OCI-LY7 (cell line): ENCODE measurements at regions not wholly inside any gene's neighbourhood (a gene's known extent, or its start where the extent isn't known, plus 50 kb on each side); places are given as distances from the start of the nearest gene placed in this dataset.

ENCODE experiments used
- EZH2phosphoT487 ChIP-seq: fragments of 200-600 bp; sonication (generic); IDR thresholded peaks from 2 replicates; pipeline ENCODE4 v1.6.1; 2018; ENCODE audit warnings: low read depth, borderline replicate concordance, mild to moderate bottlenecking, mixed run types, antibody characterized with exemption, low read length, moderate library complexity, mixed read lengths
- TF ChIP-seq, protein P1 (sequence below): fragments of 200-600 bp; sonication (generic); conservative IDR thresholded peaks from 2 replicates; pipeline ENCODE4 v1.5.1; 2014; ENCODE audit warnings: mild to moderate bottlenecking, antibody characterized with exemption, low read length, moderate library complexity, mixed read lengths

DNA sequence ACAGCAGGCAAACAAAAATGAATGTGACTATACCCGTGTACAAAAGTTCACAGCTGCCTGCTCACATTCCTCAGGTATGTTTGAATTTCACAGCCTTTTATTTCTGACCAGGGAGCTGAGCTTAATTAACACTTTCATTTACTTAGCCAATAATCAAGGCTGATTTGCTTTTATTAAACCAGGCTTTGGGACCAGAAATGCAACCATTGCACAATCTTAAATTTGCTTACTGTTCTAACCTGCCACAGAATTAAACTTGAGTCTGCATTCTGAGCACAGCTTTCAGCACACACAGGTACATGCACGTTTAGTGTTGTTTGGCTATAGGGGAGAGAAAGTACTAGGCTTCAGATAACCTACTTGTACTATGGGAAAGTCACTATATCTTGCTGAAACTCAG lies 372.4 kb upstream of the ATP5MC3 start:
- TF ChIP-seq, protein P1, sequence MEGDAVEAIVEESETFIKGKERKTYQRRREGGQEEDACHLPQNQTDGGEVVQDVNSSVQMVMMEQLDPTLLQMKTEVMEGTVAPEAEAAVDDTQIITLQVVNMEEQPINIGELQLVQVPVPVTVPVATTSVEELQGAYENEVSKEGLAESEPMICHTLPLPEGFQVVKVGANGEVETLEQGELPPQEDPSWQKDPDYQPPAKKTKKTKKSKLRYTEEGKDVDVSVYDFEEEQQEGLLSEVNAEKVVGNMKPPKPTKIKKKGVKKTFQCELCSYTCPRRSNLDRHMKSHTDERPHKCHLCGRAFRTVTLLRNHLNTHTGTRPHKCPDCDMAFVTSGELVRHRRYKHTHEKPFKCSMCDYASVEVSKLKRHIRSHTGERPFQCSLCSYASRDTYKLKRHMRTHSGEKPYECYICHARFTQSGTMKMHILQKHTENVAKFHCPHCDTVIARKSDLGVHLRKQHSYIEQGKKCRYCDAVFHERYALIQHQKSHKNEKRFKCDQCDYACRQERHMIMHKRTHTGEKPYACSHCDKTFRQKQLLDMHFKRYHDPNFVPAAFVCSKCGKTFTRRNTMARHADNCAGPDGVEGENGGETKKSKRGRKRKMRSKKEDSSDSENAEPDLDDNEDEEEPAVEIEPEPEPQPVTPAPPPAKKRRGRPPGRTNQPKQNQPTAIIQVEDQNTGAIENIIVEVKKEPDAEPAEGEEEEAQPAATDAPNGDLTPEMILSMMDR = no peak
- TF ChIP-seq EZH2phosphoT487 = no peak
